ENCODE measurements at regions not wholly inside any gene's neighbourhood (a gene's known extent, or its start where the extent isn't known, plus 50 kb on each side); places are given as distances from the start of the nearest gene placed in this dataset.

- DNase-seq (ENCODE audit: low read depth in 2 of 2): no peak
Observed at GRCh38 chr11:88404932-88405710, 67.6 kb upstream of the CTSC start.

GRCh38 chr11:88404391-88404790 is 66.9 kb upstream of the CTSC start:
- no peak for DNase-seq (ENCODE audit: low read depth in 2 of 2)

GRCh38 chr11:88402784-88403183 is 65.2 kb upstream of the CTSC start:
- DNase-seq (ENCODE audit: low read depth in 2 of 2): no peak

- DNase-seq (ENCODE audit: low read depth in 2 of 2): no peak
Observed at GRCh38 chr11:88402192-88402715, 64.7 kb upstream of the CTSC start.

GRCh38 chr11:88398791-88399570 is 61.4 kb upstream of the CTSC start:
- no peak for DNase-seq (ENCODE audit: low read depth in 2 of 2)

DNA sequence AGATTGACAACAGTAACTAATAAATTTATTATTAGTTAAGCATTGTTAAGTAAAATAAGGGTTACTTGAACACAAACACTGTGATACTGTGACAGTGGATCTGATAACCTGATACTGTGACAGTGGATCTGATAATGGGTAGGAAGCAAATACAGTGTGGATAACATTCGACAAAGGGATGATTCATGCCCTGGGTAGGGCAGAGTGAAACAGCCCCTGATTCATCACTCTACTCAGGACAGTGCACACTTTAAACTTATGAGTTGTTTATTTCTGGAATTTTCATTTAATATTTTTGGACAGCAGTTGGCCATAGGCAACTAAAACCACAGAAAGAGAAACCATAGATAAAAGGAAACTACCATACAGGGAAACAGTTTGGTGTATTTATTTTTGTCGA is 60.8 kb upstream of the CTSC start:
- DNase-seq (ENCODE audit: low read depth in 2 of 2): no peak

- DNase-seq (ENCODE audit: low read depth in 2 of 2): no peak
Observed at GRCh38 chr11:88390254-88390653, 52.7 kb upstream of the CTSC start.

GRCh38 chr11:88387957-88388356 is 50.4 kb upstream of the CTSC start:
- DNase-seq (ENCODE audit: low read depth in 2 of 2): no peak

All from stimulated activated CD8-positive, alpha-beta memory T cell treated with anti-CD3 and anti-CD28 coated beads, Interleukin-15, amount 100 ng/mL, for 48 hours (primary cell).